ENCODE measurements at regions not wholly inside any gene's neighbourhood (a gene's known extent, or its start where the extent isn't known, plus 50 kb on each side); places are given as distances from the start of the nearest gene placed in this dataset.

DNA sequence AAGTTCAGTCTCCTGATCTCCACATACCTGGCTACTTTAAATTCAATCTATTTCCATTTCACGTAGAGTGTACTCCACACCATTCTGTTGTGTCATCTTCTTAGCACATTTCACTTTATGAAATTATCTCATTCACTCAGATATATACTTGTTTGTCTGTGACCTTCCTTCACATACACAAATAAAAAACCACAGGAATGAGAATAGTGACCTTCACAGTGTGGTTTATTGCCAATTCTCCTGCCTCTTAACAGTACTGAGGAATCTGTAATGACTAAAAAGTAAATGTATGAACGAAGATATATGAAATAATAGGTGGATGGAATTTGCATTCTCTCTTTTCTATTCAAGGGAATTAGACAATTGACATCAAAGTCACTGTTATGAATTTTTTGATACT, 183.9 kb upstream of the PCDH7 start:
- H3K27ac ChIP-seq, result no peak overlapping the region
- TF ChIP-seq, protein P1, sequence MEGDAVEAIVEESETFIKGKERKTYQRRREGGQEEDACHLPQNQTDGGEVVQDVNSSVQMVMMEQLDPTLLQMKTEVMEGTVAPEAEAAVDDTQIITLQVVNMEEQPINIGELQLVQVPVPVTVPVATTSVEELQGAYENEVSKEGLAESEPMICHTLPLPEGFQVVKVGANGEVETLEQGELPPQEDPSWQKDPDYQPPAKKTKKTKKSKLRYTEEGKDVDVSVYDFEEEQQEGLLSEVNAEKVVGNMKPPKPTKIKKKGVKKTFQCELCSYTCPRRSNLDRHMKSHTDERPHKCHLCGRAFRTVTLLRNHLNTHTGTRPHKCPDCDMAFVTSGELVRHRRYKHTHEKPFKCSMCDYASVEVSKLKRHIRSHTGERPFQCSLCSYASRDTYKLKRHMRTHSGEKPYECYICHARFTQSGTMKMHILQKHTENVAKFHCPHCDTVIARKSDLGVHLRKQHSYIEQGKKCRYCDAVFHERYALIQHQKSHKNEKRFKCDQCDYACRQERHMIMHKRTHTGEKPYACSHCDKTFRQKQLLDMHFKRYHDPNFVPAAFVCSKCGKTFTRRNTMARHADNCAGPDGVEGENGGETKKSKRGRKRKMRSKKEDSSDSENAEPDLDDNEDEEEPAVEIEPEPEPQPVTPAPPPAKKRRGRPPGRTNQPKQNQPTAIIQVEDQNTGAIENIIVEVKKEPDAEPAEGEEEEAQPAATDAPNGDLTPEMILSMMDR (conservative IDR thresholded peaks at IDR 0.05), result no peak

DNA sequence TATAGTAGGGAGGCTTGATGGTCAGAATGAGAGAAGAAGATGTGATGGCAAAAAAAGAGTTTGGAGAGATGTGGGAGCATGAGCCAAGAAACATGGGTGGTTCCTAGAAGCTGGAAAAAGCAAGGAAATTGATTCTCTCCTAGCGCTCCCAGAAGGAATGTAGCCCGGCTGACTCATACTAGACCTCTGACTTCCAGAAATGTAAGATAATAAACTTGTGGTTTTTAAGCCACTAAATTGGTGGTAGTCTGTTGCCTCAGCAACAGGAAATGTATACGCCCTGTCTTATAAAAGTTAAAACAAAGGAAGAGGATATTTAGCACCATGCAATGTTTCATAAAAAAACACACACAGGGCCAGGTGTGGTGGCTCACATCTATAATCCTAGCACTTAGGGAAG, 182.7 kb upstream of the PCDH7 start:
- TF ChIP-seq, protein P1 (conservative IDR thresholded peaks at IDR 0.05), result no peak
- H3K27ac ChIP-seq, result no peak overlapping the region

DNA sequence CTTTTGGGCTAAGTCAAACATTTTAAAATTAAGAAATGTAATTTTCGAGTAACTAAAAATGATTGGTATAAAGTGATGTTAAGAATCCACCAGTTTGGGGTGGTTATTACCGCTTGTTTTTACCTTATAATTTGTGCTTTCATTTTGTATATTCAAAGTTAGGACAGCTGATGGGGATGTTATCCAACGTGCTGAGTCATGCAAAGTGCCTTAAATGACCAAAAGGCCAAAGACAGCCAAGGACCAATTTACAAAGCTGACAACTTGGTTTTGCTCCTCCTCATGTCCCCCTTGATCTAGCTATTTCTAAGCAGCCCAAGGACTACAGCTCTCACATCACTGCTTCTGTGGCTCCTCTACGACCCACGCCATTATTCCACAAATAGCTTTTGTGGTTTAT, 181.4 kb upstream of the PCDH7 start:
- no peak overlapping the region for H3K27ac ChIP-seq
- TF ChIP-seq, protein P1 (conservative IDR thresholded peaks at IDR 0.05), result no peak

DNA sequence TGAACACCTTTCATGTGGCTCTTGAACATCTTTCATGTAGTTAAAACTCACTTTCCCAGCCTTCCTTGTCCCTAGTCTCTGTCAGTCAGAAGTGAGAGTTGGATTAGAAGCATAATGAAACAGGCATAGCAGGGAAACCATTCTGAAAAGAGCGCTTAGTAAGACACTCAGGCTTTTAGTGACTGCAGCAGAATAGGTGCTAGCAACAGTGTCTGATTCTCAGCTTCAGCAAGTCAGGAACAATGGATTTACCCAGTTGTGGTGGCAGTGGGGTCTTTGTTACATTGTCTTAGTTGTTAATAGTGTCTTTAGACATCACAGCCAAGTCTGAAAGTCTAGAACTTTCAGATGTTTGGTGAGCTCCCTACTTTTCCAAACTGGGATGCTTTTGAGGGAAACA, 177.1 kb upstream of the PCDH7 start:
- TF ChIP-seq, protein P1 (conservative IDR thresholded peaks at IDR 0.05), result no peak
- H3K27ac ChIP-seq, result no peak overlapping the region

DNA sequence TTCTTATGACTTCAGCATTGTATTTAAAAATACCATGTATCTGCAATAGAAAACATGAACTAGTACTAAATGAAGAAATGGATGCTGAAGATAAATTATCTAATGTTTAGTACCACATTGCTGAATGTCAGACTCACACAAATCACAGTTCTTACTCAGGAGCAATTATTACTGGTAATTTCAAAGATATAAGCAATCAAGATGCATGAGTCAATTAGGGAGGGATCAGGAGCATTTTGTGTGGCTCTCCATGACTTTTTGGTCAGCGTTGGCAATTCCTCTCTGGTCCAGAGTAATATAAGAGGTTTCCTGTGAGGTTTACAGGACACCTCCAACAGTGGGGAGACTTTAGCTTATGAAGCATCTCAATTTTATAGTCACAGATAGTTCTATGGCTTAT, 167.0 kb upstream of the PCDH7 start:
- no peak overlapping the region for H3K27ac ChIP-seq
- TF ChIP-seq, protein P1 (conservative IDR thresholded peaks at IDR 0.05), result no peak

DNA sequence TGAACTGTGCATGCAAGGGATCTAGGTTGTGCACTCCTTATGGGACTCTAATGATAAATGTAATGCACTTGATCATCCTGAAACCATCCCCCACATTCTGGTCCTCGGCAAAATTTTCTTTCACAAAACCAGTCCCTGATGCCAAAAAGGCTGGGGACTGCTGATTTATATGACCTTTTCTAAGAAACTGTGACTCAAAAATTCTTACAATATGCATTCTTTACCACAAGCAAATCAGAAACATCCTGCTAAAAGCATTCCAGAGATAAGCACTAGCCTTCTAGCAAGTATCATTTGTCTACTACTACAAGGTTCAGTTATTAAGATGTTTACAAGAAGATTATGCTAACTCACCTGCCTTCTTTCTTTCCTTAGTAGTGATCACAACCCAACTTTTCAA, 166.5 kb upstream of the PCDH7 start:
- TF ChIP-seq, protein P1 (conservative IDR thresholded peaks at IDR 0.05), result no peak
- no peak overlapping the region for H3K27ac ChIP-seq

DNA sequence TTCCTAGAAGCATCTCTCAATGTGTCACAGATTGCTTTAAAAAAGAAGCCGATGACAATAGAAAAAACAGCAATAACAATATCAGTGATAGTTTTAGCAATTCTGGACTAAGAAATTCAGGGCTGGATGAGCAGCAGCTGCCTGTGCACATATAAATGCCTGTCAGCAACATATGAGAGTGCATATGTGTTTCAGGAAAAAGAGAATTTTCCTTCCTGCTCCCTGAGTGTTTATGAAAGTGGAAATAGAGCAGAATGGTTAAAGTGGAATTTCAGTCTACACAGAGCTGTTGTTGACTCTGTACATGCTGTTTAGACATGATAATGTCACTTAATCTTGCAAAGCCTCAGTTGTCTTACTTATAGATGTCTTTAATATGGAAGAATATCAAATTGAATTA, 164.4 kb upstream of the PCDH7 start:
- no peak overlapping the region for H3K27ac ChIP-seq
- TF ChIP-seq, protein P1 (conservative IDR thresholded peaks at IDR 0.05), result no peak

DNA sequence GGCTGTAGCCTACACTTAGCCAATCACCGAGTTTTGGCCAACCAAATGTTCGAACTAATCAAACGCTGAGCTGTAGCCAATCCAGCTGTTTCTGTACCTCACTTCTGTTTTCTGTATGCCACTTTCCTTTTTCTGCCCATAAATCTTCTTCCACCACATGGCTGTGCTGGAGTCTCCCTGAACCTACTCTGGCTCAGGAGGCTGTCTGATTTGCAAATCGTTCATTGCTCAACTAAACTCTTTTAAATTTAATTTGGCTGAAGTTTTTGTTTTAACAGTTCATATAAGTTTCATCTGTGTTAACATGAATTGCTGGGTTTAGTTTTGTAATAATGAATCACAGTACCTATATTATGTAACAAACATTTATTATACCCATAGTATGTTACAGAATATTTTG, 160.7 kb upstream of the PCDH7 start:
- TF ChIP-seq, protein P1 (conservative IDR thresholded peaks at IDR 0.05), result no peak
- no peak overlapping the region for H3K27ac ChIP-seq

Measured in VCaP (cell line).